Chondrocyte (in vitro differentiated cells): ENCODE measurements at regions not wholly inside any gene's neighbourhood (a gene's known extent, or its start where the extent isn't known, plus 50 kb on each side); places are given as distances from the start of the nearest gene placed in this dataset.
A peak's percentile ranks its signal among the peaks of the same experiment; 100 is the strongest.

Source experiments
- DNase-seq: peaks from one replicate; pipeline ENCODE4 v3.0.0; 2021; ENCODE audit warnings: mixed read lengths, low spot score
- H3K27ac Mint-ChIP-seq: one replicate; pipeline ENCODE4 v1.8.0; 2021; ENCODE audit warnings: mild to moderate bottlenecking, moderate library complexity, mixed read lengths; ENCODE audit not compliant: unreplicated experiment
- H3K27me3 Mint-ChIP-seq: 2 replicates; pipeline ENCODE4 v1.8.0; 2021; ENCODE audit warnings: low read depth, mixed read lengths
- H3K36me3 Mint-ChIP-seq: 2 replicates; pipeline ENCODE4 v1.8.0; 2021; ENCODE audit warnings: low read depth, mixed read lengths
- H3K4me1 Mint-ChIP-seq: 2 replicates; pipeline ENCODE4 v1.8.0; 2021; ENCODE audit warnings: low read depth, mild to moderate bottlenecking, mixed read lengths
- H3K4me3 Mint-ChIP-seq: one replicate; pipeline ENCODE4 v1.8.0; 2021; ENCODE audit warnings: mild to moderate bottlenecking, moderate library complexity, mixed read lengths; ENCODE audit not compliant: unreplicated experiment
- H3K9me3 Mint-ChIP-seq: 2 replicates; pipeline ENCODE4 v1.8.0; 2021; ENCODE audit warnings: low read depth, mixed read lengths
- TF ChIP-seq, protein P1 (sequence below): fragments of 200-600 bp; sonication (generic); IDR thresholded peaks from 2 replicates; pipeline ENCODE4 v1.5.0; 2021; ENCODE audit warnings: antibody characterized with exemption, mild to moderate bottlenecking, moderate library complexity

DNA sequence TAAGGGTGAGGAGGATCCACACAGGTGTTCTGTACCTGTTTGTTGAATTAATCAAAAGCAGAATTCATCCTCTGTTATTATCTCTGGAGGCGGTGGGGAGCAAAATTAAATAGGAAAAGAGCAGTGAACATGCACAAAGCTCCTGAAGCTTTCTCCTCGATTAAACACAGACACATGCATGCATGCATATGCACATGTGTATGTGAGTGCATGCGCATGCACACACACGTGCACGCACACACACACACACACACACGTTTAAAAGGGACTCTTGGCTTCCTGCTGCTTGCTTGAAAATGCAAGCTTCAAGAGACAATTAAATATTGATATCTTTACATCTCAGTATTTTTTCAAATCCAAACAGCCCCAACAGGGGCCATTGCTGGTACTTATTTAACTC lies 462.1 kb downstream of the BUD13 start:
- Mint-ChIP-seq H3K4me1 (peaks cover 25% of the 10 kb centered on the region), H3K4me3 (no peak overlapping the region), H3K36me3 (no peaks in the 10 kb centered on the region), H3K9me3 (no peaks in the 10 kb centered on the region), H3K27me3 (peaks cover 23% of the 10 kb centered on the region), H3K27ac (no peak overlapping the region)
- TF ChIP-seq, protein P1, sequence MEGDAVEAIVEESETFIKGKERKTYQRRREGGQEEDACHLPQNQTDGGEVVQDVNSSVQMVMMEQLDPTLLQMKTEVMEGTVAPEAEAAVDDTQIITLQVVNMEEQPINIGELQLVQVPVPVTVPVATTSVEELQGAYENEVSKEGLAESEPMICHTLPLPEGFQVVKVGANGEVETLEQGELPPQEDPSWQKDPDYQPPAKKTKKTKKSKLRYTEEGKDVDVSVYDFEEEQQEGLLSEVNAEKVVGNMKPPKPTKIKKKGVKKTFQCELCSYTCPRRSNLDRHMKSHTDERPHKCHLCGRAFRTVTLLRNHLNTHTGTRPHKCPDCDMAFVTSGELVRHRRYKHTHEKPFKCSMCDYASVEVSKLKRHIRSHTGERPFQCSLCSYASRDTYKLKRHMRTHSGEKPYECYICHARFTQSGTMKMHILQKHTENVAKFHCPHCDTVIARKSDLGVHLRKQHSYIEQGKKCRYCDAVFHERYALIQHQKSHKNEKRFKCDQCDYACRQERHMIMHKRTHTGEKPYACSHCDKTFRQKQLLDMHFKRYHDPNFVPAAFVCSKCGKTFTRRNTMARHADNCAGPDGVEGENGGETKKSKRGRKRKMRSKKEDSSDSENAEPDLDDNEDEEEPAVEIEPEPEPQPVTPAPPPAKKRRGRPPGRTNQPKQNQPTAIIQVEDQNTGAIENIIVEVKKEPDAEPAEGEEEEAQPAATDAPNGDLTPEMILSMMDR = no peak
- no peak for DNase-seq

DNA sequence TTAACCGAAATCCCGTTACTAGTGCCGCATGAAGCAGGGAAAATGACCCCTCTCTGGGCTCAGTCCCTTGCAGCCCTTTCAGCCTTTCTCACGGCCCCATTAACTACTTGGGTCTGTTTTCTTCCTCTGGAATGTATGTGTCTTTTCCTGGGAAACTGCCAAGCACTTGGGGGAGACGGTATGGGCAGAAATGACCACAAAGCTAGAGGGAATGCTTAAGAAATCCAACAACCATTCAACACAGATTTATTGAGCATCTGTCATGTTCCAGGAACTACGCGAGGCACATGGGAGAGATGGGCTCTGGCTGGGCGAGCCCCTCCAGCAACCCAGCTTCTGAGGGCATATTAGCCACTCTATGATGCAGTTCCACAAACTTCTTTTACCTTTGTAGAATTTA lies 462.6 kb downstream of the BUD13 start:
- H3K27me3 Mint-ChIP-seq = peaks cover 26% of the 10 kb centered on the region
- peak overlapping the region; percentile 75 for H3K27ac Mint-ChIP-seq
- H3K9me3 Mint-ChIP-seq = no peaks in the 10 kb centered on the region
- H3K4me1 Mint-ChIP-seq = peaks cover 25% of the 10 kb centered on the region
- H3K36me3 Mint-ChIP-seq = no peaks in the 10 kb centered on the region
- TF ChIP-seq, protein P1 = no peak
- no peak overlapping the region for H3K4me3 Mint-ChIP-seq
- DNase-seq = no peak

DNA sequence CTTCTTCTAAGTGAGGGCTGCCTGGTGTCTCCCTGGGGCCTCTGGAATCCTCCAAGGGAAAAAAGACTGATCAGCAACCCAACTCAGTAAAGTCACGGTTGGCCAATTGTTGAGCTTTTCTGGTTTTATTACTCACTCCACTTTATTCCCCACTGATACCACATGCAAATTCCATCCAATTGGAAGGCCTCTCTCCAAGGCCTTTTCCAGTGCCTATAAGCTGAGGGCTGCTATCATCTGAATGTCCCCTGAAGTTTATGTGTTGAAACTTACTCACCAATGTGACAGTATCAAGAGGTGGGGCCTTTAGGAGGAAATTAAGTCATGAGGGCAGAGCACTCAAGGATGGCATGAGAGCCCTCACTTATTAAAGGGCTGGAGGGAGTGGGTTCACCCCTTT lies 463.3 kb downstream of the BUD13 start:
- H3K4me3 Mint-ChIP-seq = no peak overlapping the region
- H3K27me3 Mint-ChIP-seq = peaks cover 25% of the 10 kb centered on the region
- no peak for DNase-seq
- peaks cover 25% of the 10 kb centered on the region for H3K4me1 Mint-ChIP-seq
- H3K9me3 Mint-ChIP-seq = no peaks in the 10 kb centered on the region
- no peaks in the 10 kb centered on the region for H3K36me3 Mint-ChIP-seq
- TF ChIP-seq, protein P1 = no peak
- no peak overlapping the region for H3K27ac Mint-ChIP-seq

DNA sequence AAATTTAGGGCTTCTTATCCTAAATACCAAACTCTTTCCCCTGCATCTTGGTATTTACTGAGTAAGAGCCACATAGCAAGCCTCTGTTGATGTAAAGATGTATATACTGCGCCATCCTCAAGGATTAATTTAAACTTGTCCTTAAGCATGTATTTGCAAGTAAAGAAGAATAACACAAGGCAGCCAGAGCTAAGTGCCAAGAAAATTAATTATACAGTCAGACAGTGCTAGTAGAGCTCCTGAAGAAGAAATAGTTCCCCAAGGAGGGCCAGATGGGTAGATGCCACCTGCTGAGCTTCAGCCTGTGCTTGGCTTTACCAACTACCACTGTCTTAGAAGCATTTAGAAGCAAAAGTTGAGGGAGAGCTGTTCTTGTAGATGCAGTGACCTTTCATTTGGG lies 470.0 kb downstream of the BUD13 start:
- H3K4me3 Mint-ChIP-seq = no peak overlapping the region
- no peaks in the 10 kb centered on the region for H3K36me3 Mint-ChIP-seq
- H3K9me3 Mint-ChIP-seq = no peaks in the 10 kb centered on the region
- TF ChIP-seq, protein P1 = no peak
- H3K27me3 Mint-ChIP-seq = peaks cover 27% of the 10 kb centered on the region
- DNase-seq = no peak
- H3K27ac Mint-ChIP-seq = no peak overlapping the region
- no peaks in the 10 kb centered on the region for H3K4me1 Mint-ChIP-seq

DNA sequence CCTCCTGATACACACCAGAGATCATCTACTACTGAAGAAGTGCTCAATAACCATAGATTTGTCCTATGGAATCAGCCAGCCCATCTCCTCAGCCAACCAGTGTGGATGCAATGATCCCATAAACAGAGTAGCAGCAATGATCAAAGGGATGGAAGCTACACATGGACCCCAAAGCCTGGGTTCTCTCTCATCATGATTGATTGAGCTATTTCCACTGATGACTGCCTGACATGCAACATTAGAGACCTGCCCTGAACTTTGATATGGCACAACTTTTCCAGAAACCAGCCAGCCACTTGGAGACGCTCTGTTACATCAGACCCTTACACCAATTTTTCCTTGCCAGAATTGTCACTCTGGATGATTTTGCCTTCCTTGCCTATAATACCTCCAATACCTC lies 471.6 kb downstream of the BUD13 start:
- Mint-ChIP-seq H3K4me1 (no peaks in the 10 kb centered on the region), H3K9me3 (no peaks in the 10 kb centered on the region), H3K4me3 (no peak overlapping the region), H3K36me3 (no peaks in the 10 kb centered on the region), H3K27me3 (peaks cover 21% of the 10 kb centered on the region), H3K27ac (no peak overlapping the region)
- DNase-seq = no peak
- TF ChIP-seq, protein P1 = no peak
